Duodenal mucosa (tissue), 2 donors: ENCODE measurements at regions not wholly inside any gene's neighbourhood (a gene's known extent, or its start where the extent isn't known, plus 50 kb on each side); places are given as distances from the start of the nearest gene placed in this dataset.

Experiments
- H3K27ac ChIP-seq: one replicate; pipeline ENCODE4 v1.7.0; 2013; ENCODE audit warnings: low read depth, low read length
- H3K27me3 ChIP-seq, 2 donors: one replicate each; pipeline ENCODE4 v1.7.0; 2013; ENCODE audit warnings: low read length in 2 of 2, control low read depth in 1 of 2; ENCODE audit not compliant: insufficient read depth in 2 of 2, control insufficient read depth in 1 of 2
- H3K36me3 ChIP-seq, 2 donors: one replicate each; pipeline ENCODE4 v1.7.0; 2013; ENCODE audit warnings: low read length in 2 of 2, control low read depth in 1 of 2; ENCODE audit not compliant: insufficient read depth in 2 of 2, control insufficient read depth in 1 of 2
- H3K4me1 ChIP-seq, 2 donors: one replicate each; pipeline ENCODE4 v1.7.0; 2013; ENCODE audit warnings: low read length in 2 of 2, control low read depth in 1 of 2; ENCODE audit not compliant: insufficient read depth in 2 of 2, control insufficient read depth in 1 of 2
- H3K4me3 ChIP-seq, 2 donors: one replicate each; pipeline ENCODE4 v1.7.0; 2013; ENCODE audit warnings: low read length in 2 of 2, low read depth in 1 of 2
- H3K9ac ChIP-seq, 2 donors: one replicate each; pipeline ENCODE4 v1.7.0; 2013; ENCODE audit warnings: low read length in 2 of 2, low read depth in 1 of 2
- H3K9me3 ChIP-seq, 2 donors: one replicate each; pipeline ENCODE4 v1.7.0; 2013; ENCODE audit warnings: low read length in 2 of 2, control low read depth in 1 of 2; ENCODE audit not compliant: control insufficient read depth in 1 of 2

DNA sequence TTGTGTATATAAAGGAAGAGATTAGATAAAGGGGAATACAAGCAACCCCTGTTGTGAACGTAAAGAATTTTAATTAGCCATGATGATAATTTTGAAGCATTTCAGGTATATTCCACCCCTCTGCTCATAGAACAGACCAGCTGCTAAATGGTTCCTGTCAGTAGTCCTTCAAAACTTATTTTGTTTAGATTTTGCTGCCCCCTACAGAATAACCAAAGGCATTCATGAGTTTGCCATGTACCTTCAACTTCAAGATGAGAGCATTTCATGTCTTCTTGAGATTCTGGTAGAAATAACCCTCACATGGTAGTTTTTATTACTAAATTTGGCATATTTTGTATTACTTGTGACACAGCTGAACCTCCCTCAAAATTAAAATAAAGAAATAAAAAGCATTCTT, 1586.7 kb downstream of the HACE1 start:
- H3K9ac ChIP-seq, result no peak overlapping the region
- no peaks in the 10 kb centered on the region for H3K27me3 ChIP-seq
- H3K4me3 ChIP-seq, result no peak overlapping the region
- no peaks in the 10 kb centered on the region for H3K4me1 ChIP-seq
- no peak overlapping the region for H3K27ac ChIP-seq
- H3K9me3 ChIP-seq, result no peaks in the 10 kb centered on the region
- no peaks in the 10 kb centered on the region for H3K36me3 ChIP-seq

GRCh38 chr6:103269581-103269980, 1590.1 kb downstream of the HACE1 start:
- Histone ChIP-seq H3K27me3 (no peaks in the 10 kb centered on the region), H3K4me3 (no peak overlapping the region), H3K9me3 (peaks cover 0 to 7% of the 10 kb centered on the region in 2 donors), H3K36me3 (no peaks in the 10 kb centered on the region), H3K4me1 (no peaks in the 10 kb centered on the region), H3K9ac (no peak overlapping the region), H3K27ac (no peak overlapping the region)

DNA sequence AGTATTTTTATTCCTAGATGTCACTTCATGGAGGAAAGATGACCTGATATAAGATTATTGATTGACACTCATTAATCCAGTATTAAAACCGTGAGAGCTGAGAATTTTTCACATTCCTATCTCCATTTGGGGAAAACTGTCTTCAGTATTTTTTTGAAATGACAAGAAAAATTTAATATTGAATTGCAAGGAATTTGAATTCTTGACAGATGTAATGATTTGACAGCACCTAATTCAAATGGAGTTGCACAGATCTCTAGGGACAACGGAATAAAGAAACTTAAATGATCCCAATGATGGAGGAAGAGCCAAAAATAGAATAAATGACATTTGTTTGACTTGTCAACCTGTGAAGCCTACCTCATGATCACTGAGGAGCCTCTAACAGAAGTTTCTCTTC, 1591.4 kb downstream of the HACE1 start:
- H3K9ac ChIP-seq, result no peak overlapping the region
- H3K27me3 ChIP-seq, result no peaks in the 10 kb centered on the region
- H3K9me3 ChIP-seq, result peaks cover 2 to 7% of the 10 kb centered on the region in 2 donors
- H3K36me3 ChIP-seq, result no peaks in the 10 kb centered on the region
- no peak overlapping the region for H3K4me3 ChIP-seq
- no peaks in the 10 kb centered on the region for H3K4me1 ChIP-seq
- no peak overlapping the region for H3K27ac ChIP-seq

- H3K36me3 ChIP-seq, result no peaks in the 10 kb centered on the region
- H3K27ac ChIP-seq, result no peak overlapping the region
- no peaks in the 10 kb centered on the region for H3K4me1 ChIP-seq
- no peak overlapping the region for H3K4me3 ChIP-seq
- H3K9me3 ChIP-seq, result peaks cover 2 to 7% of the 10 kb centered on the region in 2 donors
- no peaks in the 10 kb centered on the region for H3K27me3 ChIP-seq
- no peak overlapping the region for H3K9ac ChIP-seq
These were observed 1595.7 kb downstream of the HACE1 start for GRCh38 chr6:103264020-103264419.

GRCh38 chr6:103255132-103255531, 1604.6 kb downstream of the HACE1 start:
- Histone ChIP-seq H3K4me1 (no peaks in the 10 kb centered on the region), H3K9me3 (no peaks in the 10 kb centered on the region), H3K9ac (no peak overlapping the region), H3K4me3 (no peak overlapping the region), H3K27ac (no peak overlapping the region), H3K27me3 (no peaks in the 10 kb centered on the region), H3K36me3 (no peaks in the 10 kb centered on the region)

GRCh38 chr6:103236923-103237322, 1622.8 kb downstream of the HACE1 start:
- H3K27ac ChIP-seq, result no peak overlapping the region
- H3K4me1 ChIP-seq, result no peaks in the 10 kb centered on the region
- no peak overlapping the region for H3K9ac ChIP-seq
- H3K36me3 ChIP-seq, result no peaks in the 10 kb centered on the region
- no peaks in the 10 kb centered on the region for H3K27me3 ChIP-seq
- H3K9me3 ChIP-seq, result peaks cover 0 to 2% of the 10 kb centered on the region in 2 donors
- no peak overlapping the region for H3K4me3 ChIP-seq

DNA sequence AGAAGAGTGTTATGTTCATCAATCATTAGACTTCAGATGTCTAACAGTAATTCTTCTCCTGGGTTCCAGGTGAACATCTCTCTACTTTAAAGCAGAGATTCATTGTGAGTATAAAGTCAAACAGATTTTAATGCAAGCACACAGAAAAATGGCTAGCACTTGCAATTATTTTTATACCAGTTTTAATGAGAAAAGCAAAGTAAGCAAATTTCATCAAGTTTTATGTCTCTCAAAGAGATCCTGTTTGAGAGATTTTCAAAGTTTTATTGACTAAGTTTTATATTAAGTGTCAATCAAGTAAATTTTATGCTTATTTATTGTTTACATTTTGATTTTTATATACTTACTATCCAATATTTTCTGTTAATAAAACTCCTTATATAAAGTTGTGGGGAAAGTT, 1628.5 kb downstream of the HACE1 start:
- Histone ChIP-seq H3K4me3 (no peak overlapping the region), H3K9ac (no peak overlapping the region), H3K9me3 (peaks cover 8 to 12% of the 10 kb centered on the region in 2 donors), H3K27me3 (no peaks in the 10 kb centered on the region), H3K4me1 (no peaks in the 10 kb centered on the region), H3K36me3 (no peaks in the 10 kb centered on the region), H3K27ac (no peak overlapping the region)

GRCh38 chr6:103215847-103216246, 1643.9 kb downstream of the HACE1 start:
- H3K9me3 ChIP-seq, result no peaks in the 10 kb centered on the region
- H3K36me3 ChIP-seq, result no peaks in the 10 kb centered on the region
- H3K4me3 ChIP-seq, result no peak overlapping the region
- no peak overlapping the region for H3K9ac ChIP-seq
- no peaks in the 10 kb centered on the region for H3K4me1 ChIP-seq
- no peak overlapping the region for H3K27ac ChIP-seq
- H3K27me3 ChIP-seq, result no peaks in the 10 kb centered on the region

DNA sequence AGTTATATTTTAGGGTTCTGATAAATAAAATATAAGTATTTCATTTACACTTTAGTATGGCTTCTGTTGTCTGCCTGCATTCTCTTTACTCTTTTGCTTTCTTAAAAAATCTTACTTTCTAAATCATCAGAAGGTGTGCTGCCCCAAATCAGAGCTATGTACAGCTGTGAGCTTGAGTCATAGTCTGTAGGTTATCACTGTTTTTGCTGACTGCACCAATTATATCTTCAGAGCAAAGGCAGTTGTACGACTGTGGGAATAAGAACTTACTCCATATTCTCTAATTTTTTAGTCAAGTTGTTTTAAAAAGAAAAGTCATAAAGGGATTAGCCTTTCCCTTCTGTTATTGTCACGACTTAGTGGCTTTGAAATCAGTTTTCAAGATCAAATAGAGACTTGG, 1649.0 kb downstream of the HACE1 start:
- Histone ChIP-seq H3K4me1 (no peaks in the 10 kb centered on the region), H3K4me3 (no peak overlapping the region), H3K9ac (no peak overlapping the region), H3K27me3 (no peaks in the 10 kb centered on the region), H3K27ac (no peak overlapping the region), H3K9me3 (no peaks in the 10 kb centered on the region), H3K36me3 (no peaks in the 10 kb centered on the region)

- Histone ChIP-seq H3K4me1 (no peaks in the 10 kb centered on the region), H3K27ac (no peak overlapping the region), H3K27me3 (no peaks in the 10 kb centered on the region), H3K4me3 (no peak overlapping the region), H3K9ac (no peak overlapping the region), H3K9me3 (no peaks in the 10 kb centered on the region), H3K36me3 (no peaks in the 10 kb centered on the region)
These were observed 1661.3 kb downstream of the HACE1 start for GRCh38 chr6:103198386-103198785.

- H3K9me3 ChIP-seq, result no peaks in the 10 kb centered on the region
- H3K27ac ChIP-seq, result no peak overlapping the region
- H3K4me1 ChIP-seq, result no peaks in the 10 kb centered on the region
These were observed 1666.3 kb downstream of the HACE1 start for GRCh38 chr6:103193413-103193812.

More at GRCh38 chr6:103193413-103193812, 1666.3 kb downstream of the HACE1 start:
- Histone ChIP-seq H3K9ac (no peak overlapping the region), H3K36me3 (no peaks in the 10 kb centered on the region), H3K4me3 (no peak overlapping the region), H3K27me3 (no peaks in the 10 kb centered on the region)
